SK-N-SH treated with all-trans-retinoic acid at 6 μM for 48 hours (cell line): ENCODE measurements at regions not wholly inside any gene's neighbourhood (a gene's known extent, or its start where the extent isn't known, plus 50 kb on each side); places are given as distances from the start of the nearest gene placed in this dataset.

Experiments
- ATAC-seq: fragments of 200-7000 bp; cut with Tn5 transposase; 3 replicates; pipeline ENCODE4 v1.9.1; 2020; ENCODE audit warnings: mild to moderate bottlenecking, moderate library complexity
- ARNTL ChIP-seq: fragments of 450-650 bp; formaldehyde crosslinking; IDR thresholded peaks from 2 replicates; pipeline ENCODE4 v1.5.0; 2020; ENCODE audit warnings: low read depth, mild to moderate bottlenecking, moderate library complexity, borderline replicate concordance
- BACH2 ChIP-seq: fragments of 250-450 bp; sonication (Bioruptor Pico); IDR thresholded peaks from 2 replicates; pipeline ENCODE4 v1.9.0; 2021; ENCODE audit warnings: mild to moderate bottlenecking, borderline replicate concordance
- CSDC2 ChIP-seq: fragments of 250-450 bp; sonication (Bioruptor Pico); IDR thresholded peaks from 2 replicates; pipeline ENCODE4 v1.5.0; 2020; ENCODE audit warnings: mild to moderate bottlenecking, moderate library complexity
- ESRRG ChIP-seq: fragments of 250-450 bp; sonication (Bioruptor Pico); IDR thresholded peaks from 2 replicates; pipeline ENCODE4 v1.6.1; 2021; ENCODE audit warnings: mild to moderate bottlenecking
- GLIS3 ChIP-seq: fragments of 250-450 bp; sonication (Bioruptor Pico); IDR thresholded peaks from 2 replicates; pipeline ENCODE4 v1.5.0; 2020; ENCODE audit warnings: mild to moderate bottlenecking, moderate library complexity
- ISL1 ChIP-seq: fragments of 250-450 bp; sonication (Bioruptor Pico); IDR thresholded peaks from 2 replicates; pipeline ENCODE4 v2.1.2; 2022; ENCODE audit warnings: mild to moderate bottlenecking, moderate library complexity
- OSR1 ChIP-seq: fragments of 250-450 bp; sonication (Bioruptor Pico); IDR thresholded peaks from 2 replicates; pipeline ENCODE4 v1.8.0; 2022; ENCODE audit warnings: moderate library complexity, mild to moderate bottlenecking, inconsistent platforms
- PATZ1 ChIP-seq: fragments of 250-450 bp; sonication (Bioruptor Pico); IDR thresholded peaks from 2 replicates; pipeline ENCODE4 v1.8.0; 2020; ENCODE audit warnings: mild to moderate bottlenecking, moderate library complexity, borderline replicate concordance
- PPARA ChIP-seq: fragments of 250-450 bp; sonication (Bioruptor Pico); IDR thresholded peaks from 2 replicates; pipeline ENCODE4 v1.5.0; 2020; ENCODE audit warnings: mild to moderate bottlenecking, borderline replicate concordance
- RARB ChIP-seq: fragments of 250-450 bp; sonication (Bioruptor Pico); IDR thresholded peaks from 2 replicates; pipeline ENCODE4 v1.8.0; 2021; ENCODE audit warnings: mild to moderate bottlenecking, moderate library complexity
- SNAI2 ChIP-seq: fragments of 250-450 bp; sonication (Bioruptor Pico); IDR thresholded peaks from 2 replicates; pipeline ENCODE4 v1.5.0; 2020; ENCODE audit warnings: mild to moderate bottlenecking, moderate library complexity
- TCF4 ChIP-seq: fragments of 250-450 bp; sonication (Bioruptor Pico); IDR thresholded peaks from 2 replicates; pipeline ENCODE4 v1.8.0; 2021; ENCODE audit warnings: mild to moderate bottlenecking, moderate library complexity, borderline replicate concordance
- TOX ChIP-seq: fragments of 250-450 bp; sonication (Bioruptor Pico); IDR thresholded peaks from 2 replicates; pipeline ENCODE4 v1.8.0; 2021; ENCODE audit warnings: mild to moderate bottlenecking, moderate library complexity, borderline replicate concordance
- ZC3H10 ChIP-seq: fragments of 250-450 bp; sonication (Bioruptor Pico); IDR thresholded peaks from 2 replicates; pipeline ENCODE4 v1.5.1; 2021; ENCODE audit warnings: mild to moderate bottlenecking, moderate library complexity
- ZFP3 ChIP-seq: fragments of 250-450 bp; sonication (Bioruptor Pico); IDR thresholded peaks from 2 replicates; pipeline ENCODE4 v1.5.0; 2020; ENCODE audit warnings: mild to moderate bottlenecking, moderate library complexity
- ZFP30 ChIP-seq: fragments of 450-650 bp; formaldehyde crosslinking; IDR thresholded peaks from 2 replicates; pipeline ENCODE4 v1.5.0; 2022; ENCODE audit warnings: mild to moderate bottlenecking, moderate library complexity
- ZNF565 ChIP-seq: fragments of 450-650 bp; formaldehyde crosslinking; conservative IDR thresholded peaks from 2 replicates; pipeline ENCODE4 v1.5.0; 2020; ENCODE audit warnings: low read depth, mild to moderate bottlenecking, moderate library complexity
- ZNF70 ChIP-seq: fragments of 450-650 bp; formaldehyde crosslinking; IDR thresholded peaks from 2 replicates; pipeline ENCODE4 v1.5.0; 2020; ENCODE audit warnings: mild to moderate bottlenecking, moderate library complexity
- ZNF8 ChIP-seq: fragments of 450-650 bp; formaldehyde crosslinking; IDR thresholded peaks from 2 replicates; pipeline ENCODE4 v1.5.0; 2020; ENCODE audit warnings: mild to moderate bottlenecking, moderate library complexity
- TF ChIP-seq, protein P1 (sequence below): fragments of 250-450 bp; sonication (Bioruptor Pico); IDR thresholded peaks from 2 replicates; pipeline ENCODE4 v1.5.0; 2020; ENCODE audit warnings: mild to moderate bottlenecking, moderate library complexity
- TF ChIP-seq, protein P2 (sequence below): fragments of 250-450 bp; sonication (Bioruptor Pico); IDR thresholded peaks from 2 replicates; pipeline ENCODE4 v1.5.1; 2021; ENCODE audit warnings: mild to moderate bottlenecking, moderate library complexity
- TF ChIP-seq, protein P3 (sequence below): fragments of 250-450 bp; sonication (Bioruptor Pico); IDR thresholded peaks from 2 replicates; pipeline ENCODE4 v1.8.0; 2021; ENCODE audit warnings: low read depth, mild to moderate bottlenecking, moderate library complexity, borderline replicate concordance
- TF ChIP-seq, protein P4 (sequence below): fragments of 250-450 bp; sonication (Bioruptor Pico); IDR thresholded peaks from 2 replicates; pipeline ENCODE4 v1.5.1; 2020; ENCODE audit warnings: low read depth, mild to moderate bottlenecking, moderate library complexity

DNA sequence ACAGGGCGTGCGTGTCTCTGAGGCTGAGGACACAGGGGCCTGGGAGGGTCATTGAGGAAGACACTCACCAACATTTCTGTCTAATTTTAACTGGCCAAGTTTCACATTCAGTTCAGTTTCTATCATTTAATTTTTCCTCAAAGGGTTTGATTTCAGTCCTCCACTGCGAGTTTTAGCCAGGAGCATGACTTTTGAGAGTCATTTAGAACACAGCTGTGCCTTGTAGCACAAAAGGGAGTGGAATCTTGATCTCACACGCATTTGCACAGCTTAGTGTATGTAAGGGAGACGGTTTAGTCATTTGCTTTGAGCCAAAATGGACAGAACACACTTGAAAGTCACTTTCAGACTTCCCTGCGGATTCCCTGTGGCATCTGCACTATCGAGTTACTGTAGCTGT, 1090.8 kb downstream of the BCL11B start:
- TF ChIP-seq, protein P1, sequence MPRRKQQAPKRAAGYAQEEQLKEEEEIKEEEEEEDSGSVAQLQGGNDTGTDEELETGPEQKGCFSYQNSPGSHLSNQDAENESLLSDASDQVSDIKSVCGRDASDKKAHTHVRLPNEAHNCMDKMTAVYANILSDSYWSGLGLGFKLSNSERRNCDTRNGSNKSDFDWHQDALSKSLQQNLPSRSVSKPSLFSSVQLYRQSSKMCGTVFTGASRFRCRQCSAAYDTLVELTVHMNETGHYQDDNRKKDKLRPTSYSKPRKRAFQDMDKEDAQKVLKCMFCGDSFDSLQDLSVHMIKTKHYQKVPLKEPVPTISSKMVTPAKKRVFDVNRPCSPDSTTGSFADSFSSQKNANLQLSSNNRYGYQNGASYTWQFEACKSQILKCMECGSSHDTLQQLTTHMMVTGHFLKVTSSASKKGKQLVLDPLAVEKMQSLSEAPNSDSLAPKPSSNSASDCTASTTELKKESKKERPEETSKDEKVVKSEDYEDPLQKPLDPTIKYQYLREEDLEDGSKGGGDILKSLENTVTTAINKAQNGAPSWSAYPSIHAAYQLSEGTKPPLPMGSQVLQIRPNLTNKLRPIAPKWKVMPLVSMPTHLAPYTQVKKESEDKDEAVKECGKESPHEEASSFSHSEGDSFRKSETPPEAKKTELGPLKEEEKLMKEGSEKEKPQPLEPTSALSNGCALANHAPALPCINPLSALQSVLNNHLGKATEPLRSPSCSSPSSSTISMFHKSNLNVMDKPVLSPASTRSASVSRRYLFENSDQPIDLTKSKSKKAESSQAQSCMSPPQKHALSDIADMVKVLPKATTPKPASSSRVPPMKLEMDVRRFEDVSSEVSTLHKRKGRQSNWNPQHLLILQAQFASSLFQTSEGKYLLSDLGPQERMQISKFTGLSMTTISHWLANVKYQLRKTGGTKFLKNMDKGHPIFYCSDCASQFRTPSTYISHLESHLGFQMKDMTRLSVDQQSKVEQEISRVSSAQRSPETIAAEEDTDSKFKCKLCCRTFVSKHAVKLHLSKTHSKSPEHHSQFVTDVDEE (CRISPR knock-in tag) = no peak
- no peak for TF ChIP-seq ISL1 (CRISPR knock-in tag)
- no peak for TF ChIP-seq ZC3H10 (CRISPR knock-in tag)
- no peak for TF ChIP-seq PPARA
- TF ChIP-seq TOX (CRISPR knock-in tag) = no peak
- TF ChIP-seq OSR1 (CRISPR knock-in tag) = no peak
- no peak for TF ChIP-seq CSDC2 (CRISPR knock-in tag)
- TF ChIP-seq RARB = no peak
- TF ChIP-seq ARNTL (CRISPR knock-in tag) = no peak
- no peak for TF ChIP-seq ZNF70
- TF ChIP-seq TCF4 (CRISPR knock-in tag) = no peak
- TF ChIP-seq, protein P2, sequence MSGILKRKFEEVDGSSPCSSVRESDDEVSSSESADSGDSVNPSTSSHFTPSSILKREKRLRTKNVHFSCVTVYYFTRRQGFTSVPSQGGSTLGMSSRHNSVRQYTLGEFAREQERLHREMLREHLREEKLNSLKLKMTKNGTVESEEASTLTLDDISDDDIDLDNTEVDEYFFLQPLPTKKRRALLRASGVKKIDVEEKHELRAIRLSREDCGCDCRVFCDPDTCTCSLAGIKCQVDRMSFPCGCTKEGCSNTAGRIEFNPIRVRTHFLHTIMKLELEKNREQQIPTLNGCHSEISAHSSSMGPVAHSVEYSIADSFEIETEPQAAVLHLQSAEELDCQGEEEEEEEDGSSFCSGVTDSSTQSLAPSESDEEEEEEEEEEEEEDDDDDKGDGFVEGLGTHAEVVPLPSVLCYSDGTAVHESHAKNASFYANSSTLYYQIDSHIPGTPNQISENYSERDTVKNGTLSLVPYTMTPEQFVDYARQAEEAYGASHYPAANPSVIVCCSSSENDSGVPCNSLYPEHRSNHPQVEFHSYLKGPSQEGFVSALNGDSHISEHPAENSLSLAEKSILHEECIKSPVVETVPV (CRISPR knock-in tag) = no peak
- no peak for TF ChIP-seq ESRRG (CRISPR knock-in tag)
- no peak for TF ChIP-seq ZFP3 (CRISPR knock-in tag)
- TF ChIP-seq BACH2 (CRISPR knock-in tag) = no peak
- TF ChIP-seq ZNF8 (CRISPR knock-in tag) = no peak
- TF ChIP-seq ZNF565 = no peak
- no peak for TF ChIP-seq SNAI2
- TF ChIP-seq, protein P3, sequence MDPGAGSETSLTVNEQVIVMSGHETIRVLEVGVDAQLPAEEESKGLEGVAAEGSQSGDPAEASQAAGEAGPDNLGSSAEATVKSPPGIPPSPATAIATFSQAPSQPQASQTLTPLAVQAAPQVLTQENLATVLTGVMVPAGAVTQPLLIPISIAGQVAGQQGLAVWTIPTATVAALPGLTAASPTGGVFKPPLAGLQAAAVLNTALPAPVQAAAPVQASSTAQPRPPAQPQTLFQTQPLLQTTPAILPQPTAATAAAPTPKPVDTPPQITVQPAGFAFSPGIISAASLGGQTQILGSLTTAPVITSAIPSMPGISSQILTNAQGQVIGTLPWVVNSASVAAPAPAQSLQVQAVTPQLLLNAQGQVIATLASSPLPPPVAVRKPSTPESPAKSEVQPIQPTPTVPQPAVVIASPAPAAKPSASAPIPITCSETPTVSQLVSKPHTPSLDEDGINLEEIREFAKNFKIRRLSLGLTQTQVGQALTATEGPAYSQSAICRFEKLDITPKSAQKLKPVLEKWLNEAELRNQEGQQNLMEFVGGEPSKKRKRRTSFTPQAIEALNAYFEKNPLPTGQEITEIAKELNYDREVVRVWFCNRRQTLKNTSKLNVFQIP (CRISPR knock-in tag) = no peak
- TF ChIP-seq GLIS3 (CRISPR knock-in tag) = no peak
- no peak for ATAC-seq

GRCh38 chr14:98181768-98182167, 1090.2 kb downstream of the BCL11B start:
- TF ChIP-seq ZNF70 (no peak), ISL1 (CRISPR knock-in tag) (no peak), TOX (CRISPR knock-in tag) (no peak), TCF4 (CRISPR knock-in tag) (no peak), PPARA (no peak), ZFP30 (CRISPR knock-in tag) (no peak), PATZ1 (CRISPR knock-in tag) (no peak), ZFP3 (CRISPR knock-in tag) (no peak), CSDC2 (CRISPR knock-in tag) (no peak), ARNTL (CRISPR knock-in tag) (no peak), ZNF565 (no peak), ZC3H10 (CRISPR knock-in tag) (no peak), RARB (no peak)
- TF ChIP-seq, protein P4, sequence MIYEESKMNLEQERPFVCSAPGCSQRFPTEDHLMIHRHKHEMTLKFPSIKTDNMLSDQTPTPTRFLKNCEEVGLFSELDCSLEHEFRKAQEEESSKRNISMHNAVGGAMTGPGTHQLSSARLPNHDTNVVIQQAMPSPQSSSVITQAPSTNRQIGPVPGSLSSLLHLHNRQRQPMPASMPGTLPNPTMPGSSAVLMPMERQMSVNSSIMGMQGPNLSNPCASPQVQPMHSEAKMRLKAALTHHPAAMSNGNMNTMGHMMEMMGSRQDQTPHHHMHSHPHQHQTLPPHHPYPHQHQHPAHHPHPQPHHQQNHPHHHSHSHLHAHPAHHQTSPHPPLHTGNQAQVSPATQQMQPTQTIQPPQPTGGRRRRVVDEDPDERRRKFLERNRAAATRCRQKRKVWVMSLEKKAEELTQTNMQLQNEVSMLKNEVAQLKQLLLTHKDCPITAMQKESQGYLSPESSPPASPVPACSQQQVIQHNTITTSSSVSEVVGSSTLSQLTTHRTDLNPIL (CRISPR knock-in tag) = no peak
- TF ChIP-seq, protein P3 (CRISPR knock-in tag) = no peak
- TF ChIP-seq, protein P1 (CRISPR knock-in tag) = no peak
- no peak for ATAC-seq
